ENCODE measurements at regions not wholly inside any gene's neighbourhood (a gene's known extent, or its start where the extent isn't known, plus 50 kb on each side); places are given as distances from the start of the nearest gene placed in this dataset.
A peak's percentile ranks its signal among the peaks of the same experiment; 100 is the strongest.

- H3K4me3 ChIP-seq = no peak overlapping the region
- peaks cover 5% of the 10 kb centered on the region for H3K4me1 ChIP-seq
- WGBS = 65% methylated on average over 34 of the region's 34 CpGs
- H3K27me3 ChIP-seq = peaks cover 5% of the 10 kb centered on the region
- TF ChIP-seq POLR2AphosphoS5 (IDR thresholded peaks at IDR 0.05) (no peak), CTCF (IDR thresholded peaks at IDR 0.05) (no peak), EP300 (IDR thresholded peaks at IDR 0.05) (no peak), POLR2A (IDR thresholded peaks at IDR 0.05) (no peak)
- H3K27ac ChIP-seq = no peak overlapping the region
- DNase-seq (ENCODE audit: low spot score in 2 of 2) = peak; percentile 46 to 56
- H3K9me3 ChIP-seq = no peaks in the 10 kb centered on the region
- no peaks in the 10 kb centered on the region for H3K36me3 ChIP-seq
Measured at GRCh38 chr14:101068313-101069227, 165.0 kb upstream of the RTL1 start.

- H3K27me3 ChIP-seq = peaks cover 5% of the 10 kb centered on the region
- no peak overlapping the region for H3K27ac ChIP-seq
- H3K4me1 ChIP-seq = peaks cover 7% of the 10 kb centered on the region
- H3K4me3 ChIP-seq = no peak overlapping the region
- H3K9me3 ChIP-seq = no peaks in the 10 kb centered on the region
- 93% methylated on average over 7 of the region's 8 CpGs for WGBS
- DNase-seq (ENCODE audit: low spot score in 2 of 2) = peak in 1 of 2 donors; percentile 32
- TF ChIP-seq CTCF (IDR thresholded peaks at IDR 0.05) (no peak), POLR2A (IDR thresholded peaks at IDR 0.05) (no peak)
- H3K36me3 ChIP-seq = no peaks in the 10 kb centered on the region
Measured at GRCh38 chr14:101069228-101069549, 165.7 kb upstream of the RTL1 start.

- H3K36me3 ChIP-seq = no peaks in the 10 kb centered on the region
- no peak overlapping the region for H3K27ac ChIP-seq
- WGBS = 98% methylated on average over 7 of the region's 11 CpGs
- DNase-seq (ENCODE audit: low spot score in 2 of 2) = peak; percentile 41 to 46
- peaks cover 7% of the 10 kb centered on the region for H3K4me1 ChIP-seq
- TF ChIP-seq EP300 (IDR thresholded peaks at IDR 0.05) (no peak), POLR2AphosphoS5 (IDR thresholded peaks at IDR 0.05) (no peak), CTCF (IDR thresholded peaks at IDR 0.05) (no peak)
- H3K4me3 ChIP-seq = no peak overlapping the region
- no peaks in the 10 kb centered on the region for H3K9me3 ChIP-seq
- peaks cover 5% of the 10 kb centered on the region for H3K27me3 ChIP-seq
Measured at GRCh38 chr14:101069666-101070362, 166.3 kb upstream of the RTL1 start.

GRCh38 chr14:101070540-101071492 is 167.3 kb upstream of the RTL1 start:
- H3K4me3 ChIP-seq = no peak overlapping the region
- WGBS = 78% methylated on average over 7 of the region's 16 CpGs
- H3K4me1 ChIP-seq = peaks cover 7% of the 10 kb centered on the region
- H3K27ac ChIP-seq = no peak overlapping the region
- TF ChIP-seq POLR2AphosphoS5 (IDR thresholded peaks at IDR 0.05) (no peak), EP300 (IDR thresholded peaks at IDR 0.05) (no peak), CTCF (IDR thresholded peaks at IDR 0.05) (no peak), POLR2A (IDR thresholded peaks at IDR 0.05) (no peak)
- no peaks in the 10 kb centered on the region for H3K9me3 ChIP-seq
- peak; percentile 52 to 62 for DNase-seq (ENCODE audit: low spot score in 2 of 2)
- H3K27me3 ChIP-seq = peaks cover 11% of the 10 kb centered on the region
- no peaks in the 10 kb centered on the region for H3K36me3 ChIP-seq

Measured in suprapubic skin (tissue), 4 donors.